K562 (cell line): ENCODE measurements at regions not wholly inside any gene's neighbourhood (a gene's known extent, or its start where the extent isn't known, plus 50 kb on each side); places are given as distances from the start of the nearest gene placed in this dataset.

ENCODE experiments used
- ATAC-seq: fragments of 200-7000 bp; cut with Tn5 transposase; 3 replicates; pipeline ENCODE4 v1.9.1; 2020; ENCODE audit warnings: moderate library complexity
- BruUV-seq: library from RNA; stranded (reverse); fragments of 400-500 nt; replicated peaks from 2 replicates; lab custom pipeline; 2021; lab: Mats Ljungman, UMichigan
- CTCF ChIA-PET: fragments of 300-600 bp; formaldehyde crosslinking; extraction: SDS; loops from one replicate; lab custom pipeline; 2021; ENCODE audit warnings: low intra/inter-chr PET ratio; lab: Yijun Ruan, JAX
- POLR2A ChIA-PET: fragments of 300-600, 350-650 bp; sonication (Branson Sonifier 250); formaldehyde crosslinking; extraction: SDS; loops from one replicate; lab custom pipeline; 2021; ENCODE audit warnings: antibody characterized with exemption, inconsistent platforms; lab: Yijun Ruan, JAX
- DNase-seq, 4 experiments: peaks; one replicate each; pipeline versions ENCODE4 v3.0.0 to v3.0.0-alpha.2; 2011 to 2018; ENCODE audit warnings: low spot score in 3 of 4, mixed read lengths in 3 of 4; ENCODE audit errors: extremely low read depth in 1 of 4
- FAIRE-seq: peaks from 2 replicates; lab custom pipeline; 2011; peaks lifted over from hg19 to GRCh38; lab: Jason Lieb, UNC
- H2AFZ ChIP-seq: 2 replicates; pipeline ENCODE4 v1.6.0; 2011; ENCODE audit warnings: low read depth, low read length, control low read depth, inconsistent platforms
- H3K27ac ChIP-seq: fragments of 200-600 bp; 3 replicates; pipeline ENCODE4 v1.8.0; 2011; ENCODE audit warnings: low read depth, mild to moderate bottlenecking, control low read depth, inconsistent platforms, low read length, moderate library complexity, mixed read lengths; ENCODE audit errors: extremely low read depth
- H3K27me3 ChIP-seq, 2 experiments: fragments of 300-600 bp in 1 of 2; 2 replicates in 1 of 2; 3 replicates in 1 of 2; pipeline versions ENCODE4 v1.6.0 to v1.8.0; 2011; ENCODE audit warnings: inconsistent platforms in 2 of 2, low read length in 2 of 2, mild to moderate bottlenecking in 1 of 2, mixed read lengths in 1 of 2, moderate library complexity in 1 of 2; ENCODE audit not compliant: control insufficient read depth in 2 of 2, insufficient read depth in 2 of 2
- H3K36me3 ChIP-seq: fragments of 300-600 bp; 3 replicates; pipeline ENCODE4 v1.8.0; 2011; ENCODE audit warnings: mild to moderate bottlenecking, low read length, inconsistent platforms; ENCODE audit not compliant: control insufficient read depth, insufficient read depth
- H3K4me1 ChIP-seq, 2 experiments: fragments of 200-600 bp in 1 of 2; replicated peaks in 1 of 2; 2 replicates in 1 of 2; 3 replicates in 1 of 2; pipeline versions ENCODE4 v1.5.1 to v1.8.0; 2011; ENCODE audit warnings: inconsistent platforms in 2 of 2, low read length in 2 of 2, mild to moderate bottlenecking in 1 of 2, mixed read lengths in 1 of 2, moderate library complexity in 1 of 2; ENCODE audit not compliant: control insufficient read depth in 2 of 2, insufficient read depth in 2 of 2
- H3K4me2 ChIP-seq: 2 replicates; pipeline ENCODE4 v1.6.1; 2011; ENCODE audit warnings: low read length, control low read depth, inconsistent platforms, mixed read lengths; ENCODE audit not compliant: insufficient read depth
- H3K4me3 ChIP-seq: fragments of 200-600 bp; sonication (generic), shearing (Covaris generic); 2 replicates; pipeline ENCODE4 v1.5.1; 2016; ENCODE audit warnings: control low read depth, inconsistent platforms
- H3K79me2 ChIP-seq: fragments of 200-600 bp; 3 replicates; pipeline ENCODE4 v1.8.0; 2011; ENCODE audit warnings: low read length, inconsistent platforms; ENCODE audit not compliant: control insufficient read depth, insufficient read depth
- H3K9ac ChIP-seq, 2 experiments: 2 replicates each; pipeline versions ENCODE4 v1.6.0 to v1.6.1; 2011; ENCODE audit warnings: low read depth in 2 of 2, low read length in 2 of 2, control low read depth in 1 of 2, inconsistent platforms in 1 of 2, mild to moderate bottlenecking in 1 of 2, mixed read lengths in 1 of 2; ENCODE audit not compliant: insufficient read depth in 1 of 2
- H3K9me1 ChIP-seq: one replicate; pipeline ENCODE4 v1.6.0; 2011; ENCODE audit warnings: inconsistent platforms, mild to moderate bottlenecking, low read length, moderate library complexity; ENCODE audit not compliant: control insufficient read depth, insufficient read depth
- H3K9me3 ChIP-seq: replicated peaks from 2 replicates; pipeline ENCODE4 v1.5.1; 2011; ENCODE audit warnings: low read depth, low read length, inconsistent platforms; ENCODE audit not compliant: control insufficient read depth, insufficient read depth
- H4K20me1 ChIP-seq: replicated peaks from 2 replicates; pipeline ENCODE4 v1.6.1; 2011; ENCODE audit warnings: low read length, inconsistent platforms, mixed read lengths; ENCODE audit not compliant: control insufficient read depth, insufficient read depth
- CSDE1 ChIP-seq, 2 experiments: fragments of 450-650 bp; IDR thresholded peaks; 2 replicates each; pipeline ENCODE4 v1.6.1; 2016; ENCODE audit warnings: mild to moderate bottlenecking in 1 of 2
- GABPB1 ChIP-seq: sonication (generic); formaldehyde crosslinking; IDR thresholded peaks from 2 replicates; pipeline ENCODE4 v1.8.0; 2022; ENCODE audit warnings: mild to moderate bottlenecking, missing genetic modification reagents
- KLF13 ChIP-seq: fragments of 450-650 bp; IDR thresholded peaks from 2 replicates; pipeline ENCODE4 v1.6.1; 2016; ENCODE audit warnings: missing genetic modification characterization, low read depth, mild to moderate bottlenecking, missing compliant biosample characterization, moderate library complexity, borderline replicate concordance
- PPARD ChIP-seq: fragments of 250-450 bp; sonication (Bioruptor Pico); IDR thresholded peaks from 2 replicates; pipeline ENCODE4 v1.8.0; 2022; ENCODE audit warnings: inconsistent platforms, mild to moderate bottlenecking, moderate library complexity
- SMARCB1 ChIP-seq: IDR thresholded peaks from 2 replicates; pipeline ENCODE4 v1.6.1; 2011; ENCODE audit warnings: improper control_type of control experiment, low read depth; ENCODE audit not compliant: insufficient read length
- SNRNP70 ChIP-seq: fragments of 200-400 bp; formaldehyde crosslinking; optimal IDR thresholded peaks from 2 replicates; pipeline ENCODE3; 2017; ENCODE audit warnings: low read depth, low read length
- ZNF431 ChIP-seq: sonication (generic); formaldehyde crosslinking; IDR thresholded peaks from 2 replicates; pipeline ENCODE4 v1.8.0; 2022; ENCODE audit warnings: mild to moderate bottlenecking, missing genetic modification reagents
- ZNF551 ChIP-seq: fragments of 250-450 bp; sonication (Bioruptor Pico); IDR thresholded peaks from 2 replicates; pipeline ENCODE4 v1.5.0; 2021; ENCODE audit warnings: mild to moderate bottlenecking, moderate library complexity
- WGBS: fragments of 100-300 bp; shearing (Covaris generic); methylation state at CpG from one replicate; pipeline ENCODE4 v1.1.6; 2016; ENCODE audit warnings: low coverage, mixed read lengths; ENCODE audit not compliant: insufficient coverage; ENCODE audit errors: missing lambda C conversion rate; 5-methylcytosine and 5-hydroxymethylcytosine counted together
- in situ Hi-C: fragments of 300-500 bp; cut with MboI; formaldehyde crosslinking; loops from 4 replicates; pipeline ENCODE4 v1.15.0; 2018; ENCODE audit warnings: inconsistent platforms, mixed read lengths
- intact Hi-C: fragments of 100-400 bp; cut with micrococcal nuclease; formaldehyde crosslinking; loops from 2 replicates; pipeline ENCODE4 v1.14.2; 2022
- TF ChIP-seq, protein P1 (sequence below): IDR thresholded peaks from 2 replicates; pipeline ENCODE4 v1.6.1; 2012; ENCODE audit warnings: low read depth, low read length, improper control_type of control experiment, borderline replicate concordance

- no peak for TF ChIP-seq ZNF551 (CRISPR knock-in tag)
- TF ChIP-seq CSDE1 (IDR thresholded peaks at IDR 0.05): no peak
Measured at GRCh38 chr5:75891020-75891419, 173.8 kb upstream of the POC5 start (continued).

DNA sequence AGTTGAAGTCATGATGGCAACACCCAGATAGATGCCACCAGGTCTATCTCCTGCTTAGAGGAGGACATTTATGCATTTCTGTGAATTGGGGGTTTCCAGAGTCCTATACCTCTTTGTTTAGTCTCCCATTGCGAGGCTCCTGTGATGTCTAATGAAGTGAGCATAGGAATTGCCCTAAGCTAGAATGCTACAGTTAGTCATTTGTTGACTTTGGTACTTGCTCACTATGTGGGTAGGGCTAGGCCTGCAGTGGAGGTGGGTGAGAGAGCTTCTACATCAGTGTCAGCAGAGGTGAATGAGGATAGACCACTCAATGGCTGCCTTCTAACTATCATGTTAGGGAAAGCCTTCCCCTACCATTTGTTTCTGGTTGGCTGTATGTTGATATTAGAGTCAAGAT, 173.3 kb upstream of the POC5 start:
- intact Hi-C loops (no loop called here), in situ Hi-C loops (no loop called here)
- Histone ChIP-seq H3K36me3 (no peaks in the 10 kb centered on the region), H3K4me2 (no peak overlapping the region), H2AFZ (no peak overlapping the region), H3K9me1 (peaks cover 2% of the 10 kb centered on the region), H3K79me2 (no peaks in the 10 kb centered on the region), H3K27ac (no peak overlapping the region), H3K9me3 (no peaks in the 10 kb centered on the region), H3K27me3 (no peaks in the 10 kb centered on the region), H3K9ac (no peak overlapping the region), H3K4me3 (no peak overlapping the region), H3K4me1 (no peaks in the 10 kb centered on the region), H4K20me1 (no peaks in the 10 kb centered on the region)
- 0% methylated on average over 1 of the region's 1 CpG for WGBS
- BruUV-seq: no TSS peak
- ChIA-PET CTCF (no interaction called here), POLR2A (no interaction called here)
- no peak for DNase-seq
- TF ChIP-seq KLF13: no peak
- TF ChIP-seq PPARD (CRISPR knock-in tag): no peak
- FAIRE-seq: no peak
- ATAC-seq: no peak

- DNase-seq (no peak), FAIRE-seq (no peak), ATAC-seq (no peak)
- ChIA-PET POLR2A (interaction anchor here (0.6 to 1.5 kb wide), 4 partner anchors 8 to 28 kb away, joined by 3 to 5 read pairs (median 3); no protein-coding TSS in a partner anchor), CTCF (interaction anchor here (0.7 kb wide), 1 partner anchor 188 kb away, joined by 3 read pairs; no protein-coding TSS in a partner anchor)
- H2AFZ ChIP-seq: no peak overlapping the region
- H3K9me3 ChIP-seq: no peaks in the 10 kb centered on the region
- H3K9me1 ChIP-seq: peaks cover 2% of the 10 kb centered on the region
- no peaks in the 10 kb centered on the region for H3K4me1 ChIP-seq
- intact Hi-C loops: loop anchor here (2.0 kb wide), 1 partner anchor 370 kb away; no protein-coding TSS in a partner anchor
- no TSS peak for BruUV-seq
- H3K4me3 ChIP-seq: no peak overlapping the region
- no peaks in the 10 kb centered on the region for H3K27me3 ChIP-seq
- WGBS: 6% methylated on average over 2 of the region's 2 CpGs
- no peaks in the 10 kb centered on the region for H4K20me1 ChIP-seq
- no peaks in the 10 kb centered on the region for H3K36me3 ChIP-seq
- in situ Hi-C loops: no loop called here
- no peak overlapping the region for H3K9ac ChIP-seq
- H3K79me2 ChIP-seq: no peaks in the 10 kb centered on the region
- H3K27ac ChIP-seq: no peak overlapping the region
- no peak overlapping the region for H3K4me2 ChIP-seq
- TF ChIP-seq, protein P1, sequence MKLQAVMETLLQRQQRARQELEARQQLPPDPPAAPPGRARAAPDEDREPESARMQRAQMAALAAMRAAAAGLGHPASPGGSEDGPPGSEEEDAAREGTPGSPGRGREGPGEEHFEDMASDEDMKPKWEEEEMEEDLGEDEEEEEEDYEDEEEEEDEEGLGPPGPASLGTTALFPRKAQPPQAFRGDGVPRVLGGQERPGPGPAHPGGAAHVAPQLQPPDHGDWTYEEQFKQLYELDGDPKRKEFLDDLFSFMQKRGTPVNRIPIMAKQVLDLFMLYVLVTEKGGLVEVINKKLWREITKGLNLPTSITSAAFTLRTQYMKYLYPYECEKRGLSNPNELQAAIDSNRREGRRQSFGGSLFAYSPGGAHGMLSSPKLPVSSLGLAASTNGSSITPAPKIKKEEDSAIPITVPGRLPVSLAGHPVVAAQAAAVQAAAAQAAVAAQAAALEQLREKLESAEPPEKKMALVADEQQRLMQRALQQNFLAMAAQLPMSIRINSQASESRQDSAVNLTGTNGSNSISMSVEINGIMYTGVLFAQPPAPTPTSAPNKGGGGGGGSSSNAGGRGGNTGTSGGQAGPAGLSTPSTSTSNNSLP: no peak
- no peak for TF ChIP-seq SNRNP70
- no peak for TF ChIP-seq ZNF431 (CRISPR knock-in tag)
- TF ChIP-seq GABPB1 (CRISPR knock-in tag): no peak
- no peak for TF ChIP-seq SMARCB1
Measured at GRCh38 chr5:75886706-75887105, 169.5 kb upstream of the POC5 start.
